HG02642 (cell line): ENCODE measurements at regions not wholly inside any gene's neighbourhood (a gene's known extent, or its start where the extent isn't known, plus 50 kb on each side); places are given as distances from the start of the nearest gene placed in this dataset.

Experiments
- ATAC-seq: cut with Tn5 transposase; IDR thresholded peaks from one replicate; pipeline ENCODE4 v1.9.1; 2021; ENCODE audit warnings: mild to moderate bottlenecking; ENCODE audit not compliant: unreplicated experiment, poor library complexity

GRCh38 chr15:100780208-100780800 lies 99.3 kb upstream of the ALDH1A3 start:
- no peak for ATAC-seq

- ATAC-seq: no peak
These were observed 98.3 kb upstream of the ALDH1A3 start for GRCh38 chr15:100781061-100781960.

DNA sequence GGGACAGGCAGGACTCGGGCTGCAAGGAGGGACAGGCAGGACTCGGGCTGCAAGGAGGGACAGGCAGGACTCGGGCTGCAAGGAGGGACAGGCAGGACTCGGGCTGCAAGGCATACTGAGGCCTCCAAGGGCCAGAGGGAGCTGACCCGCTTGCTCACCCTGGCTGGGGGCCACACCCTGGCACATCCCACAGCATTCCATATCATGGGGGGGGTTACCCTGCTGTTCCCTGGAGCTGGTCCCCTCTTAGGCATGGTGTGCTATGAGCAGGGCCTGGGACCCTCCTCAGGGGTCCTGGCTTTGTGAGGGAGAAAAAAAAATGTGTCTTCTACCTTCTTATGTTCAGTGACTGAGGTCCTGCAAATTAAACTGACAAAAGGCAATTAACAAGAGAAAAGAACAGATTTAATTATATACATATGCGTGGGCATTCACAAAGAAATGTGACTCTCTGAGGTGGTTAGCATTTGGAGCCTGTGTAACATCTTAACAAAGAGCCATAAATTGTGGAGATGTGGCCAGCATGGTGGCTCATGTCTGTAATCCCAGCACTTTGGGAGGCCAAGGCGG lies 97.6 kb upstream of the ALDH1A3 start:
- ATAC-seq: no peak

DNA sequence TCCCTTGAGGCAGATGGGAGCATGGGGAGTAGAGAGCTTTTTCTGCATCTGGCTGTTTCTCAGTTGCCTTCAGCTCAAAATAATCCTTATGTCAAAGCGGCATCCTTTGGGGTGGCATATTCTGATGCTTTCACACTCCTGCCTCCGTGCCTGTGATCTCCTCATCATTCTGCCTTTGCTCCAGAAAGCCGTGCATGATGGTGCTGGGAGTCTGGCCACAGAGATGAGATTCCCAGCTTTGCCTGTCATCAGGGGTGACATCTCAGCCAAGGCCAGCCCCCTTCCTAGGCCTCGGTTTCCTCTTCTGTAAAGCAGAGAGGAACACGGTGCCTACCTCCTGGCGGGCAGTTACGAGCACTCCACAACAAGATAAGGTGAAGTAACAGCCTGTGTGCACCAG lies 96.3 kb upstream of the ALDH1A3 start:
- ATAC-seq: no peak

GRCh38 chr15:100783760-100784492 lies 95.7 kb upstream of the ALDH1A3 start:
- ATAC-seq: no peak

DNA sequence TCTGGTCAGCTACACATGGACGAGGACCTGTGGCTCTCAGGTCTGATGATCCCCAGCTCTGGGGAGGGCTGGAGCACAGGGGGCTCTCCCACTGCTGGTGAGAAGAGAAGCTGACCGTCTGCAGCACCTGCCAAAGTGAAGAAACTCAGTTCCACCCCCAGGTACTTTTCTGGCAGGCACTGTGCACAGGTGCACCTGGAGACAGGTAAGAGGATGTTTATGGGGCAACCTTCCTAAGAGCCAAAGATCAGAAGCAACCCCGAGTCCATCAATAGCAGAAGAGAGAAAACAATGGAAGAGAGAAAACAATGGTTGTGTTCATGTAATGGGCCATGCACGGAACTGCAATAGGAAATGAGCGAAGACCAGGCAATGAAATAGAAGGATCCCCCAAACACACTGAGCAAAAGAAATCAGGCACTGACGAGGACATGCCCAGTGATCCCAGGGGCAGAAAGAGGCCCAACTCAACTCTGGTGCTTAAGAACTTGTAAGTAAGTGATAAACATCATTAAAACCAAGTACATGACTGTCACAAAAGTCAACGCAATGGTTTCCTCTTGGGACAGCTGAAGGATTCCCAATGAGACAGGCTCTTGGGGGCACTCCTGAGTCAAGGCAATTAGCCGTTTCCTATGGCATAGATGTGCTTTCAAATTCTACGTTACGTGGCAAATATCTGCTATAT lies 95.0 kb upstream of the ALDH1A3 start:
- no peak for ATAC-seq

GRCh38 chr15:100785181-100786138 lies 94.2 kb upstream of the ALDH1A3 start:
- ATAC-seq: peak; percentile 38

DNA sequence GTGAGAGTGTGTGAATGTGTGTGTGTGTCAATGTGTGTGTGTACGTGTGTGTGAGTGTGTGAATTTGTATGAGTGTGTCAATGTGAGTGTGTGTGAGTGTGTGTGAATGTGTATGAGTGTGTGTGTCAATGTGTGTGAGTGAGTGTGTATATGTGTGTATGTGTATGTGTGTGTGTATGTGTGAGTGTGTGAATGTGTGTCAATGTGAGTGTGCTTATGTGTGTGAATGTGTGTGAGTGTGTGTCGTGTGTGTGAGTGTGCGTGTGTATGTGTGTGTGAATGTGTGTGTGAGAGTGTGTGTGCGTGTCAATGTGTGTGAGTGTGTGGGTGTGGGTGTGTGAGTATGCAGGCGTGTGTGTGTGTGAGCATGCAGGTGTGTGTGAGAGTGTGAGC lies 93.5 kb upstream of the ALDH1A3 start:
- no peak for ATAC-seq

GRCh38 chr15:100786901-100787566 lies 92.6 kb upstream of the ALDH1A3 start:
- no peak for ATAC-seq

- ATAC-seq: no peak
These were observed 91.8 kb upstream of the ALDH1A3 start for GRCh38 chr15:100787567-100788417.

DNA sequence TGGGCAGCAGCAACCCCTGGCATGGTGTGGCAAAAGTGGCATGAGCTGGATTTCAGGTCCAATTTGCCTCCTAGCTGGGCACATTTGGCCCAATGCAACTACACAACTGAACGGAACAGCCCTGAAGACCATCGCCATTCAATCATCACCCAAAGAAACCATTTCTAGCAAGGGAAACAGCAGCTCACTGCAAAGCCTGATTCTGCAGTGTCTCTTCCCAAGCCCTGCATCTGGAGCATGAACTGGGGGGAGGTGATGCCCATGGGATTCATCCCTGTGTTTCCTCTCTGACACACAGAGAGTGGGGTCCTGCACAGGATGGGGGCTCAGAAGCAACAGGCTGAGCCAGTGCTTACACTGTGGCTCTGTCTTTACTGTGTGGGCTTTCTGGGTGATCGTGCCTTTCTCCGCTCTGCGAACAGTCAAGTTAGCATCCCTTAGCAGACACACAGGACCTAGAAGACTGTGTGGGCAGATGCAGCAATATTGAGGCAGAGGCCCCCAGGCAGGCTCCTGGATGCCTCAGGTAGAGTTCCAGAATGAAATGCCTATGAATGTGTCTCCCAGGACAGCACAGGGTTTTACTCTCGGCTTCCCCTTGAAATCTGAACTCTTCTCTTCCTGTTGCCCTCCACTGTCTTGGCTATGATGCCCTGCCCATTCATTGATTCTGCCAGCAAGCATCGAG lies 91.1 kb upstream of the ALDH1A3 start:
- ATAC-seq: no peak

GRCh38 chr15:100790786-100791265 lies 88.8 kb upstream of the ALDH1A3 start:
- ATAC-seq: no peak

DNA sequence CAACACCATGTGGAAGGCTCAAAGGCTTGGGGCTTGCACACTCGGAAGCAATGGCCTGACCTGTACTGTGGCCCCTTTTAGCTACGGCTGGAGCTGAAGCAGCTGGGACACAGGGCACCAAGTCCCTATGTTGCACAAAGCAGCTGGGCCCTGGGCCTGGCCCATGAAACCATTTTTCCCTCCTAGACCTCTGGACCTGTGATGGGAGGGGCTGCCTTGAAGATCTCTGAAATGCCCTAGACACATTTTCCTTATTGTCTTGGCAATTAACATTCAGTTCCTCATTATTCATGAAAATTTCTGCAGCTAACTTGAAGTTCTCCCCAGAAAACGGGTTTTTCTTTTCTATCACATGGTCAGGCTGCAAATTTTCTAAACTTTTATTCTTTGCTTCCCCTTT lies 85.6 kb upstream of the ALDH1A3 start:
- no peak for ATAC-seq

GRCh38 chr15:100801256-100801900 lies 78.3 kb upstream of the ALDH1A3 start:
- no peak for ATAC-seq

DNA sequence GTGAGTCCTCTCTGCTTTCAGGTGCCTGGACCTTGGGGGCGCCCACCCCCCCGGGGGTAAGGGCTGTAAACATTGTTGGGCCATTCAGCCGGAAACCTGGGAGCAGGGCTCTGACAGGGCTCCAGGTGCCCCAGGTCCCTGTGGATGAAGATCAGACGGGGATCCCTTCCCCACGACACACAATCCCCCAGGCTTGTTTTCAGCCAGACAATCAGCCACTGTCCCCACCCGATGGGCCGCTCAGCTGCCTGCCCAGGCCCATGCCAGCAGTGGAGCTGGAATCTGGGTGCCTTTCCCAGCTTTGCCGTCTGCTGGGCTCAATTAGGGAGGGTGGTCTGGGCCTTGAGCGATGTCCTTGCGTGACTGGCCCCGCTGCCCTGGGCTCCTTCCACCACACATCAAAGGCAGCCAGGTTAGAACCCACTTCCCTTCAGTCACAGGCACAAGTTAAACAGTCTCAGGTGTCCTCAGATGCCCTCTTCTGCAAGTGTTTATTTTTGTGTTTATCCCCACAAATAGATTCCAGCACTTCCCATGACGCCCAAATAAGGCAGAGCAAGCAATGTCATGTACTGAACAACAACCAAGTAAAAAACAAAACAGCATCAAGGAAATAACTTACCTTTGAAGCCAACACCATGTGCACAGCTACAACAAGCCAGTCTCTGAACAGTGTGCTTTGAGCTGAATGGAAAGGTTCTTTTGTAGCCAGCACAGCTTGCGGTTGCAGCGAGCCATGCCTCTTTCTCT lies 77.0 kb upstream of the ALDH1A3 start:
- no peak for ATAC-seq

GRCh38 chr15:100803171-100803440 lies 76.5 kb upstream of the ALDH1A3 start:
- ATAC-seq: no peak
